ENCODE measurements at regions not wholly inside any gene's neighbourhood (a gene's known extent, or its start where the extent isn't known, plus 50 kb on each side); places are given as distances from the start of the nearest gene placed in this dataset.
"Not testable (repeated sequence)": the region's sequence is repeated elsewhere in the genome, so short reads cannot be mapped to it uniquely, and the experiment has no call there.

GRCh38 chr6:6749702-6750491 lies 161.4 kb downstream of the LY86 start:
- peak; percentile 97 for DNase-seq (ENCODE audit: insufficient read length, low spot score)

GRCh38 chr6:6750594-6751265 lies 162.2 kb downstream of the LY86 start:
- no peak for DNase-seq (ENCODE audit: insufficient read length, low spot score)
- no peak for TF ChIP-seq POLR2A (IDR thresholded peaks at IDR 0.05; ENCODE audit: low read depth, low read length)
- FAIRE-seq = no peak

More at GRCh38 chr6:6749702-6750491, 161.4 kb downstream of the LY86 start:
- peak; percentile 97 for FAIRE-seq
- TF ChIP-seq POLR2A (IDR thresholded peaks at IDR 0.05; ENCODE audit: low read depth, low read length) = no peak

GRCh38 chr6:6751266-6751596 lies 162.7 kb downstream of the LY86 start:
- no peak for TF ChIP-seq POLR2A (IDR thresholded peaks at IDR 0.05; ENCODE audit: low read depth, low read length)
- DNase-seq (ENCODE audit: insufficient read length, low spot score) = no peak
- FAIRE-seq = no peak

GRCh38 chr6:6751619-6752023 lies 163.1 kb downstream of the LY86 start:
- no peak for TF ChIP-seq POLR2A (IDR thresholded peaks at IDR 0.05; ENCODE audit: low read depth, low read length)
- no peak for FAIRE-seq

GRCh38 chr6:6752129-6752528 lies 163.6 kb downstream of the LY86 start:
- FAIRE-seq = no peak
- no peak for DNase-seq (ENCODE audit: insufficient read length, low spot score)
- no peak for TF ChIP-seq POLR2A (IDR thresholded peaks at IDR 0.05; ENCODE audit: low read depth, low read length)

More at GRCh38 chr6:6751619-6752023, 163.1 kb downstream of the LY86 start:
- DNase-seq (ENCODE audit: insufficient read length, low spot score) = no peak

GRCh38 chr6:6753301-6753700 lies 164.8 kb downstream of the LY86 start:
- FAIRE-seq (no peak), DNase-seq (ENCODE audit: insufficient read length, low spot score) (no peak)
- TF ChIP-seq POLR2A (IDR thresholded peaks at IDR 0.05; ENCODE audit: low read depth, low read length) = no peak

GRCh38 chr6:6756526-6756925 lies 168.0 kb downstream of the LY86 start:
- DNase-seq (ENCODE audit: insufficient read length, low spot score) (no peak), FAIRE-seq (no peak)
- no peak for TF ChIP-seq POLR2A (IDR thresholded peaks at IDR 0.05; ENCODE audit: low read depth, low read length)

- TF ChIP-seq POLR2A (IDR thresholded peaks at IDR 0.05; ENCODE audit: low read depth, low read length) = no peak
- DNase-seq (ENCODE audit: insufficient read length, low spot score) (no peak), FAIRE-seq (no peak)
Observed at GRCh38 chr6:6758546-6758914, 170.0 kb downstream of the LY86 start.

- FAIRE-seq = no peak
- TF ChIP-seq POLR2A (IDR thresholded peaks at IDR 0.05; ENCODE audit: low read depth, low read length) = no peak
- no peak for DNase-seq (ENCODE audit: insufficient read length, low spot score)
Observed at GRCh38 chr6:6758915-6759654, 170.6 kb downstream of the LY86 start.

- FAIRE-seq = no peak
- DNase-seq (ENCODE audit: insufficient read length, low spot score) = no peak
- TF ChIP-seq POLR2A (IDR thresholded peaks at IDR 0.05; ENCODE audit: low read depth, low read length) = no peak
Observed at GRCh38 chr6:6760002-6760401, 171.5 kb downstream of the LY86 start.

GRCh38 chr6:6762566-6762965 lies 174.0 kb downstream of the LY86 start:
- not testable (repeated sequence) for DNase-seq (ENCODE audit: insufficient read length, low spot score); FAIRE-seq

- no peak for FAIRE-seq
- TF ChIP-seq POLR2A (IDR thresholded peaks at IDR 0.05; ENCODE audit: low read depth, low read length) = no peak
- DNase-seq (ENCODE audit: insufficient read length, low spot score) = no peak
Observed at GRCh38 chr6:6764764-6765434, 176.4 kb downstream of the LY86 start.

- no peak for DNase-seq (ENCODE audit: insufficient read length, low spot score)
- no peak for FAIRE-seq
- no peak for TF ChIP-seq POLR2A (IDR thresholded peaks at IDR 0.05; ENCODE audit: low read depth, low read length)
Observed at GRCh38 chr6:6766230-6766905, 177.8 kb downstream of the LY86 start.
